WTC11 (cell line): ENCODE measurements at regions not wholly inside any gene's neighbourhood (a gene's known extent, or its start where the extent isn't known, plus 50 kb on each side); places are given as distances from the start of the nearest gene placed in this dataset.

Experiments
- ATF1 ChIP-seq: sonication (generic); formaldehyde crosslinking; IDR thresholded peaks from 2 replicates; pipeline ENCODE4 v1.8.1; 2023; ENCODE audit warnings: mild to moderate bottlenecking, moderate library complexity, missing genetic modification reagents
- CBFB ChIP-seq: sonication (generic); formaldehyde crosslinking; IDR thresholded peaks from 2 replicates; pipeline ENCODE4 v1.8.1; 2022; ENCODE audit warnings: mild to moderate bottlenecking, low read depth, missing genetic modification reagents
- JUN ChIP-seq: sonication (generic); formaldehyde crosslinking; IDR thresholded peaks from 2 replicates; pipeline ENCODE4 v1.8.0; 2023; ENCODE audit warnings: mild to moderate bottlenecking, missing genetic modification reagents
- KAT7 ChIP-seq: sonication (generic); formaldehyde crosslinking; IDR thresholded peaks from 2 replicates; pipeline ENCODE4 v1.8.1; 2023; ENCODE audit warnings: missing genetic modification reagents, mild to moderate bottlenecking, borderline replicate concordance
- NFYB ChIP-seq: sonication (generic); formaldehyde crosslinking; conservative IDR thresholded peaks from 2 replicates; pipeline ENCODE4 v1.8.0; 2022; ENCODE audit warnings: low read depth, missing genetic modification reagents
- NR3C1 ChIP-seq: sonication (generic); formaldehyde crosslinking; conservative IDR thresholded peaks from 2 replicates; pipeline ENCODE4 v1.8.1; 2023; ENCODE audit warnings: low read depth, mild to moderate bottlenecking, missing genetic modification reagents
- TCF7 ChIP-seq: sonication (generic); formaldehyde crosslinking; IDR thresholded peaks from 2 replicates; pipeline ENCODE4 v1.8.0; 2022; ENCODE audit warnings: mild to moderate bottlenecking, low read depth, missing genetic modification reagents, moderate library complexity
- ZNF121 ChIP-seq: sonication (generic); formaldehyde crosslinking; IDR thresholded peaks from 2 replicates; pipeline ENCODE4 v1.8.0; 2023; ENCODE audit warnings: missing genetic modification reagents
- ZNF416 ChIP-seq: fragments of 250-450 bp; sonication (Bioruptor Pico); IDR thresholded peaks from 2 replicates; pipeline ENCODE4 v1.9.0; 2021; ENCODE audit warnings: mild to moderate bottlenecking, inconsistent platforms
- TF ChIP-seq, protein P1 (sequence below): fragments of 200-600 bp; IDR thresholded peaks from 2 replicates; pipeline ENCODE4 v1.8.0; 2022; ENCODE audit warnings: antibody characterized with exemption
- TF ChIP-seq, protein P2 (sequence below): sonication (generic); formaldehyde crosslinking; conservative IDR thresholded peaks from 2 replicates; pipeline ENCODE4 v1.8.1; 2022; ENCODE audit warnings: mild to moderate bottlenecking, missing genetic modification reagents
- TF ChIP-seq, protein P3 (sequence below): fragments of 250-450 bp; sonication (Bioruptor Pico); IDR thresholded peaks from 2 replicates; pipeline ENCODE4 v1.9.0; 2021; ENCODE audit warnings: mild to moderate bottlenecking, borderline replicate concordance

DNA sequence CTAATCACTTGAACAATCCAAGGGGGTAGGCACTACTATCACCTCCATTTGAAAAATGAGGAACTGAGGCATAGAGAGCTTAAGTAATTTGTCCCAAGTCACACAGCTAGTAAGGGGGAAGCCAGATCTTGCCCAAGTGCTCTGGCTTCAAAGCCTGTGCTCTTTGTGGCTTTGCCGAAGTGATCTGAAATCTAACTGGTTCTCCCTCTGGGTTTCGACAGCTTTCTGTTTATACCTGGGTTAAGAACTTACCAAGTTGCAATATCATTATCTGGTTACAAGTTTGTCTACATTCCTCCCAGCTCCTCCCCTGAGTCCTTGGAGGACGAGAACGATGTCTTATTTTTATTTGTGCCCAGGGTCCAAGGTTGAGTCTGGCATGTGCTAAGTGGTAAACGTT, 125.3 kb upstream of the RAI2 start:
- TF ChIP-seq, protein P1, sequence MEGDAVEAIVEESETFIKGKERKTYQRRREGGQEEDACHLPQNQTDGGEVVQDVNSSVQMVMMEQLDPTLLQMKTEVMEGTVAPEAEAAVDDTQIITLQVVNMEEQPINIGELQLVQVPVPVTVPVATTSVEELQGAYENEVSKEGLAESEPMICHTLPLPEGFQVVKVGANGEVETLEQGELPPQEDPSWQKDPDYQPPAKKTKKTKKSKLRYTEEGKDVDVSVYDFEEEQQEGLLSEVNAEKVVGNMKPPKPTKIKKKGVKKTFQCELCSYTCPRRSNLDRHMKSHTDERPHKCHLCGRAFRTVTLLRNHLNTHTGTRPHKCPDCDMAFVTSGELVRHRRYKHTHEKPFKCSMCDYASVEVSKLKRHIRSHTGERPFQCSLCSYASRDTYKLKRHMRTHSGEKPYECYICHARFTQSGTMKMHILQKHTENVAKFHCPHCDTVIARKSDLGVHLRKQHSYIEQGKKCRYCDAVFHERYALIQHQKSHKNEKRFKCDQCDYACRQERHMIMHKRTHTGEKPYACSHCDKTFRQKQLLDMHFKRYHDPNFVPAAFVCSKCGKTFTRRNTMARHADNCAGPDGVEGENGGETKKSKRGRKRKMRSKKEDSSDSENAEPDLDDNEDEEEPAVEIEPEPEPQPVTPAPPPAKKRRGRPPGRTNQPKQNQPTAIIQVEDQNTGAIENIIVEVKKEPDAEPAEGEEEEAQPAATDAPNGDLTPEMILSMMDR, result no peak
- TF ChIP-seq JUN (no peak), NFYB (no peak), ZNF121 (CRISPR knock-in tag) (no peak), TCF7 (CRISPR knock-in tag) (no peak), KAT7 (CRISPR knock-in tag) (no peak), ATF1 (CRISPR knock-in tag) (no peak), ZNF416 (CRISPR knock-in tag) (no peak), CBFB (CRISPR knock-in tag) (no peak), NR3C1 (CRISPR knock-in tag) (no peak)
- TF ChIP-seq, protein P2, sequence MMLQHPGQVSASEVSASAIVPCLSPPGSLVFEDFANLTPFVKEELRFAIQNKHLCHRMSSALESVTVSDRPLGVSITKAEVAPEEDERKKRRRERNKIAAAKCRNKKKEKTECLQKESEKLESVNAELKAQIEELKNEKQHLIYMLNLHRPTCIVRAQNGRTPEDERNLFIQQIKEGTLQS (CRISPR knock-in tag), result no peak
- TF ChIP-seq, protein P3, sequence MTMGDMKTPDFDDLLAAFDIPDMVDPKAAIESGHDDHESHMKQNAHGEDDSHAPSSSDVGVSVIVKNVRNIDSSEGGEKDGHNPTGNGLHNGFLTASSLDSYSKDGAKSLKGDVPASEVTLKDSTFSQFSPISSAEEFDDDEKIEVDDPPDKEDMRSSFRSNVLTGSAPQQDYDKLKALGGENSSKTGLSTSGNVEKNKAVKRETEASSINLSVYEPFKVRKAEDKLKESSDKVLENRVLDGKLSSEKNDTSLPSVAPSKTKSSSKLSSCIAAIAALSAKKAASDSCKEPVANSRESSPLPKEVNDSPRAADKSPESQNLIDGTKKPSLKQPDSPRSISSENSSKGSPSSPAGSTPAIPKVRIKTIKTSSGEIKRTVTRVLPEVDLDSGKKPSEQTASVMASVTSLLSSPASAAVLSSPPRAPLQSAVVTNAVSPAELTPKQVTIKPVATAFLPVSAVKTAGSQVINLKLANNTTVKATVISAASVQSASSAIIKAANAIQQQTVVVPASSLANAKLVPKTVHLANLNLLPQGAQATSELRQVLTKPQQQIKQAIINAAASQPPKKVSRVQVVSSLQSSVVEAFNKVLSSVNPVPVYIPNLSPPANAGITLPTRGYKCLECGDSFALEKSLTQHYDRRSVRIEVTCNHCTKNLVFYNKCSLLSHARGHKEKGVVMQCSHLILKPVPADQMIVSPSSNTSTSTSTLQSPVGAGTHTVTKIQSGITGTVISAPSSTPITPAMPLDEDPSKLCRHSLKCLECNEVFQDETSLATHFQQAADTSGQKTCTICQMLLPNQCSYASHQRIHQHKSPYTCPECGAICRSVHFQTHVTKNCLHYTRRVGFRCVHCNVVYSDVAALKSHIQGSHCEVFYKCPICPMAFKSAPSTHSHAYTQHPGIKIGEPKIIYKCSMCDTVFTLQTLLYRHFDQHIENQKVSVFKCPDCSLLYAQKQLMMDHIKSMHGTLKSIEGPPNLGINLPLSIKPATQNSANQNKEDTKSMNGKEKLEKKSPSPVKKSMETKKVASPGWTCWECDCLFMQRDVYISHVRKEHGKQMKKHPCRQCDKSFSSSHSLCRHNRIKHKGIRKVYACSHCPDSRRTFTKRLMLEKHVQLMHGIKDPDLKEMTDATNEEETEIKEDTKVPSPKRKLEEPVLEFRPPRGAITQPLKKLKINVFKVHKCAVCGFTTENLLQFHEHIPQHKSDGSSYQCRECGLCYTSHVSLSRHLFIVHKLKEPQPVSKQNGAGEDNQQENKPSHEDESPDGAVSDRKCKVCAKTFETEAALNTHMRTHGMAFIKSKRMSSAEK (CRISPR knock-in tag), result no peak
